HG03025 (cell line): ENCODE measurements at regions not wholly inside any gene's neighbourhood (a gene's known extent, or its start where the extent isn't known, plus 50 kb on each side); places are given as distances from the start of the nearest gene placed in this dataset.
A peak's percentile ranks its signal among the peaks of the same experiment; 100 is the strongest.

Experiments used
- ATAC-seq: cut with Tn5 transposase; IDR thresholded peaks from one replicate; pipeline ENCODE4 v1.9.1; 2021; ENCODE audit warnings: mild to moderate bottlenecking, moderate library complexity; ENCODE audit not compliant: unreplicated experiment, low FRiP score

- no peak for ATAC-seq
Measured at GRCh38 chr12:92218394-92219077, 72.9 kb upstream of the BTG1 start.

GRCh38 chr12:92216092-92216491 is 70.4 kb upstream of the BTG1 start:
- ATAC-seq = no peak

- no peak for ATAC-seq
Measured at GRCh38 chr12:92215358-92215757, 69.7 kb upstream of the BTG1 start.

- ATAC-seq = no peak
Measured at GRCh38 chr12:92213166-92213565, 67.5 kb upstream of the BTG1 start.

- ATAC-seq = peak; percentile 50
Measured at GRCh38 chr12:92210071-92210470, 64.4 kb upstream of the BTG1 start.

- ATAC-seq = peak; percentile 60
Measured at GRCh38 chr12:92208613-92209121, 63.0 kb upstream of the BTG1 start.

- no peak for ATAC-seq
Measured at GRCh38 chr12:92206596-92206995, 61.0 kb upstream of the BTG1 start.

GRCh38 chr12:92206011-92206410 is 60.4 kb upstream of the BTG1 start:
- ATAC-seq = no peak

- no peak for ATAC-seq
Measured at GRCh38 chr12:92199819-92200576, 54.4 kb upstream of the BTG1 start.

GRCh38 chr12:92197815-92198214 is 52.2 kb upstream of the BTG1 start:
- no peak for ATAC-seq

- ATAC-seq = no peak
Measured at GRCh38 chr12:92196368-92196767, 50.7 kb upstream of the BTG1 start.
